NCI-H748 (cell line): ENCODE measurements at regions not wholly inside any gene's neighbourhood (a gene's known extent, or its start where the extent isn't known, plus 50 kb on each side); places are given as distances from the start of the nearest gene placed in this dataset.

Source experiments
- DNase-seq: peaks from one replicate; lab custom pipeline; 2025; ENCODE audit not compliant: unreplicated experiment; lab: John Stamatoyannopoulos, UW

- DNase-seq: no peak
These were observed 416.3 kb downstream of the ADRA2A start for GRCh38 chr10:111493024-111493625.

GRCh38 chr10:111498560-111498959, 421.7 kb downstream of the ADRA2A start:
- no peak for DNase-seq

DNA sequence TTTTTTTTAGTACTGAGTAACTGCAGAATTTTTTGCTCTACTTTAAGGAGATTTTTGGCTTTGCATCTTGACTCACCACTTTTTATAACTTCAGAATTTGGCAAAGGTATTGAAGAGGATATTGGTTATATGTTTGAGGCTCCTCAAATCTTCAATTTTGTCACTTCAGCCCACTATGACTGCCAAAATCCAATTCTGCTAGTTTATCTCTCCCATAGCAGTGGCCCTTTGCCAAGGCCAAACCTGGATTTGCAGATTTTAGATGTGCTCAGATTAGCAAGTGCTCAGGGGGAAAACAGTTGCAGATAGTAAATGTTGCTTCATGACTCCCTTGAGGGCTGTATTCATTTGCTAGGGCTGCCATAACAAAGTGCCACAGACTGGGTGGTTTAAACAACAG, 427.5 kb downstream of the ADRA2A start:
- no peak for DNase-seq

GRCh38 chr10:111506266-111507034, 429.6 kb downstream of the ADRA2A start:
- no peak for DNase-seq

GRCh38 chr10:111511751-111512150, 434.9 kb downstream of the ADRA2A start:
- no peak for DNase-seq

- no peak for DNase-seq
These were observed 438.4 kb downstream of the ADRA2A start for GRCh38 chr10:111515264-111515663.

DNA sequence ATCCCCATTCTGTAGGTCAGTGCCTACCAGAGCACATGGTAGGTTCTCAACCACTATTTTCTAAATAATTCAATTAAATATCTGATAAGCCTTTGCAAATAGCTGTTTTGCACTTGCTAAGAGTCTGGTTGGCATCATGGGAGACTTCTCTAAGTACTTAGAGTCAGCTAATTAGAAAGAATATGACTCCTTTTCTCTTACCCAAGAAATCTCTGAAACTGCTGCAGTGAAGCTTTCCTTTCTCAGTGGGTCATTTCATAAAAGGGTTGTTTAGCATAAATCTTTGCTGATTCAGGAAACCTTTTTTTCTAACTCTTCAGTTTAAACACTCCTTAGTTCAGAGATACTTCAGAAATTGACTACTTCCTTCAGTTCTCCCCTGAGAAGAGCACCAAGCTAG, 438.9 kb downstream of the ADRA2A start:
- no peak for DNase-seq

DNA sequence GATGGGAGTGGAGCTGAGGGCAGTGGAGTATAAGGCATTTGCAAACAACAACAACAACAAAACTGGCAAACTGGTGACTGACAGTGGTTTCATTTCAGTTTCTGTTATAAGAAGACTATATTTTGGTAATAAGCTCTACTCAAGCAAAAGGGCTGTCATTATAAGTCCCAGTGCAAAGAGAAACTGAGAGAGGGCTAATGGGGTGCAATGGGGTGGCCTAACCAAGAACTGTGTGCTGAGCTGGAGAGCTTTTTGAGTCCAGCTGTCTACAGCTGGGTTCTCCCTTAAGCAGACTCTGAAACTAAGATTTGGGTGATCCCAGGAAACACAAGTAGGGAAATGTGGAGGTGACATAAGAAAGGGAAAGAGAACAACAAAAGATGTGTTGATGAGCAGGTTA, 439.3 kb downstream of the ADRA2A start:
- no peak for DNase-seq

GRCh38 chr10:111522141-111522540, 445.3 kb downstream of the ADRA2A start:
- no peak for DNase-seq

GRCh38 chr10:111522551-111522950, 445.7 kb downstream of the ADRA2A start:
- no peak for DNase-seq

DNA sequence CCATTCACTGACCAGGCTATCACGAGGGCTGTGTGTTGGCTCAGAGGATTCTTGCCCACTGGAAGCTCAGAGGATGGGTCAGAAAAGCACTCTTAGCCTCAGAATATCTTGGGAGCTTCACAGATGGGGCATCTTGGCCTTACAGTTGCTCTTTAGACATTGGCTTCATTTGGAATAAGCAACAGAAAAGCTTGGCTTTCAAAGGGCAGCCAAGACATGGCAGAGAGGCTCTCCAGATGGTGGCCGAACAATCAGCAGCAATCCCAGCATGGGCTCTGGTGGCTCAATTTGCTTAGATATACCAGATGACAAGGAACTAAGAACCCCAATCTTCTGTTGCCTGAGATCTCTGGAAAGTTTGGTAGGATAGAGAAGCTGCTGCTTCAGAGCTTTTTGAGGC, 446.2 kb downstream of the ADRA2A start:
- DNase-seq: no peak

- no peak for DNase-seq
These were observed 447.3 kb downstream of the ADRA2A start for GRCh38 chr10:111524134-111524533.

DNA sequence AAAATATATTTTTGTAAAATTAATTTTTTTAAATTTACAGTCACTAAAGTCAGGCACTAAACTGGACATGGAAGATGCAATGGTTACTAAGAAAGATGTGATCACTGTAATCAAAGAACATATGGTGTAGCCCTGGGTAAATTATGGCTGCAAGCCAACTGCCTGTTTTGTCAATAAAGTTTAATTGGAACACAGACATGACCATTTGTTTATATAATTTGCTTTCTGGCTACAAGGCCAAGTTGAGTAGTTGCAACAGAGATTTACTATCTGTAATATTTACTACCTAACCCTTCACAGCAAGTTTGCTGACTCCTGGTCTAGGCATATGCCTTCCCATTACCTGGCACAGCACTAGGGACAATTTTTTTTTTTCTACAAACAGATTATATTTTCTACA, 448.9 kb downstream of the ADRA2A start:
- DNase-seq: peak; percentile 9

DNA sequence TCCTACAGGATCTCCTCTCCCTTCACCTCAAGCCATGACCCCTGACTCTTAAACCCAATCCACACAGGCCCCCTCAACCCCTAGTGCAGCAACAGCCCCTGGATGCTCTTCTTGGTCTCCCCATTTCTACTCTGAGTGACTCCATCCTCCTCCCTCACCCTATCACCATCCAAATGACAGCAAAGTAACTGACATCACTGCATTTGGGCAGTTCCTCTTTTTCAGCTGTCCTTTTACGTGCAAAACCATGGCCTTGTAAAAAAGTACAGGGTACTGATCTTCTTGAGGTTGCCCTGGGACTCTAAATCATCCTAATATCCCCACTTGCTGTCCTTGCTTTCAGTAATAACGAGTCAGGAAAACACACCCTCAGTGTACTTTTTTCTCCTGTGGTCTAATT, 454.9 kb downstream of the ADRA2A start:
- DNase-seq: no peak

DNA sequence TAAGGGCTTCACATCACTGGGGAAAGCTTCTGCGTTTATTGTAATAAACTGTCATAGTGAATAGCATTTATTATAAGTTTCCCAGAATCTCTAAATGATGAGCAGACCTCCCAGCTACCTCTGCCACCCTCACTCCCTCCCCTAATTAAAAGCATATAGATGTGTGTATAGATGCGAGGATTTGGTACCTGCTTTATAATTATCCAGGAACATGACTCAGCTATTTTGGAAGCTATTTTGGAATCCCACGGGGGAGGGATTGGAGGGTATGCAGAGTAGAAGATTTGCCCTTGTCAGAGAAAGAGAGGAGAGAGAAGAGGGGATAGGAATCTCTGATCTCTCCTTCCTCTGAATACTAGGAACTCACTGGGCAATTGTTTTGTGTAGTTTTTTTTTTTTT, 455.3 kb downstream of the ADRA2A start:
- DNase-seq: no peak

DNA sequence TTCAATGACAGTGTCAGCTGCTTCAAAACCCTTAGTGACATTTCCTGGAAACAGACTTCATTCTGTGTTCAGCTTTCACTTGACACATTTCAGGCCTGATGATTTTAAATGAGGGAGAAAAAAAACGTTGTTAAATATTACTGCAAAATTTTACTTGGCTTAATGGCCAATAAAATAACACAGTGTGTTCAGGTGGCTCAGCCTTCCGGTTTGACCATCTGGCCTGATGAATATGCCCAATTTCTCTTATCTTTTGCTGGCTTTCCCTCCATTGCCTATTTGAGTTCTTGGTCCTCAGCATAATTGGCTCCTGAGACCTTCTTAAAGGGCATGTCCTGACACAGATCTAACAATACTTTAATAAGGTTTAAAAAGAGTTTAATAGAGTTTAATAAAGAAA, 462.4 kb downstream of the ADRA2A start:
- DNase-seq: no peak

- no peak for DNase-seq
These were observed 467.0 kb downstream of the ADRA2A start for GRCh38 chr10:111543854-111544253.

- DNase-seq: no peak
These were observed 469.2 kb downstream of the ADRA2A start for GRCh38 chr10:111545861-111546605.

DNA sequence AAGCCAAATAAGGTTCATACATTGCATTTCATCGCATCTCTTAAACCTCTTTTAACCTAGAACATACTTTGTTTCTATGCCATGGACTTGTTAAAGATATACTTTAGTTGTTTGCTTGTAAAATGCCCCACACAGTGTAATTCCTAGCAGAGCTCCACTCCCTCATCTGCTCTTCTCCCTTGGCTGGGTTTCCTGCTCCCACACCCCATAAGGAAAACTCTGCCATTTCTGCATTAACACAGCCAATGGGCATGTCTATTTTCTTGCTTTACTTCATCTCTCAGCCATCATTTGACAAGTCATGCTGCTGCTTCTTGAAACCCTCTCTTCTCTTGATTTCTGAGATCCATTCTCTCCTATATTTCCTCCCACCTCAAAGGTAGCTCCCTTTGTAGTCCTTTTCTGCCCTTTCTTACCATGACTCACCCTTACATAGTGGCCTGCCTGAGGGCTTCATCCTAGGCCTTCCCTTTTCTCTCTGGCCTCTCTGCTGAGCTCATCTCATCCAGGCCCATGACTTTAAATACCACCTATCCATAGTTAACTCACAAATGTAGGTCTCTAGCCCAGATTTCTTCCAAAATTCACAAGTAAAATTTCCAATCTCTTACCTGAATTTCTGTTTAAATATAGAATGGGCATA, 471.4 kb downstream of the ADRA2A start:
- no peak for DNase-seq

- no peak for DNase-seq
These were observed 474.2 kb downstream of the ADRA2A start for GRCh38 chr10:111551001-111551400.

- no peak for DNase-seq
These were observed 479.8 kb downstream of the ADRA2A start for GRCh38 chr10:111556666-111557065.

DNA sequence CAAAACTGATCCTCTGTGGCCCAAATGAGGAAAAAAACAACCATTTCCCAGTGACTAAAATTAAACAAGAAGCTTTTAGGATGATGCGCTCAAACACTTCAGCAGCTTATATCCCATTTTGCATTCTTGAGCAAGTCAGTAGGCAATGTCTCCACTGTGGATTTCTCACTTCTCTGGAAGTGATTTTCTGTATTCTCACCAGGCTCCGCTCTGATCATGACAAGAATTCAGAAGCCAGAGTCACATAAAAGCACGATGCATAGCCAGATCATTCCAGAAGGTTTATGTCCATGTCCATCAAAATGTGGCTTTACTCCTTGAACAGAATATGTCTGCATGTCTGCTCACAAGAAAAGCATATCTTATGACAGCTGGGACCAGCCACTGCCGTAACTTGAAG, 481.4 kb downstream of the ADRA2A start:
- DNase-seq: no peak
